SH-SY5Y (cell line): ENCODE measurements at regions not wholly inside any gene's neighbourhood (a gene's known extent, or its start where the extent isn't known, plus 50 kb on each side); places are given as distances from the start of the nearest gene placed in this dataset.

Experiments used
- GATA2 ChIP-seq: IDR thresholded peaks from 2 replicates; pipeline ENCODE4 v1.6.1; 2011; ENCODE audit warnings: mild to moderate bottlenecking, low read depth, low read length
- GATA3 ChIP-seq: IDR thresholded peaks from 2 replicates; pipeline ENCODE4 v1.6.1; 2011; ENCODE audit warnings: low read depth, mild to moderate bottlenecking, low read length, moderate library complexity

GRCh38 chr6:164086076-164086887, 671.8 kb downstream of the QKI start:
- no peak for TF ChIP-seq GATA2
- no peak for TF ChIP-seq GATA3
